ENCODE measurements at regions not wholly inside any gene's neighbourhood (a gene's known extent, or its start where the extent isn't known, plus 50 kb on each side); places are given as distances from the start of the nearest gene placed in this dataset.

GRCh38 chr2:238797537-238797936, 50.3 kb upstream of the TWIST2 start:
- no peak for DNase-seq
